ENCODE measurements at regions not wholly inside any gene's neighbourhood (a gene's known extent, or its start where the extent isn't known, plus 50 kb on each side); places are given as distances from the start of the nearest gene placed in this dataset.

DNA sequence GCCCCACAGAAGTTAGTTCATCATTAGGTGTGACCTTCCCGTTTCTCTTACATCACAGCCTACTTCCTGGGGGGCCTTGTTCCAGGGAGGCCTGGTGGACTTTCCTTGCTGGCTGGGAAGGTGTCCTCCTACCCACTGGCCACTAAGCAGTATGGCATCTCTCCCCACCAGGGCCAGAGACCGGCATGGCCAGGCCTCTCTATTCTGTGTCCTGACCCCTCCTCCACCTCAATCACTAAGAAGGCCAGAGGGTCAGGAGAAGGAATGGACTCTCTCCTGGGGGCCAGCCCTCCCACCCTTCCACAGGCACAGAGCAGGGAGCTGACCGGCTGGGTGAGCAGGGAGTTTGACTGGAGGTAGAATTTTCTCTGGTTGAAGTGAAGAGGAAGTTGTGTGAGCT, 81.9 kb downstream of the PJA1 start:
- no peak for DNase-seq

DNA sequence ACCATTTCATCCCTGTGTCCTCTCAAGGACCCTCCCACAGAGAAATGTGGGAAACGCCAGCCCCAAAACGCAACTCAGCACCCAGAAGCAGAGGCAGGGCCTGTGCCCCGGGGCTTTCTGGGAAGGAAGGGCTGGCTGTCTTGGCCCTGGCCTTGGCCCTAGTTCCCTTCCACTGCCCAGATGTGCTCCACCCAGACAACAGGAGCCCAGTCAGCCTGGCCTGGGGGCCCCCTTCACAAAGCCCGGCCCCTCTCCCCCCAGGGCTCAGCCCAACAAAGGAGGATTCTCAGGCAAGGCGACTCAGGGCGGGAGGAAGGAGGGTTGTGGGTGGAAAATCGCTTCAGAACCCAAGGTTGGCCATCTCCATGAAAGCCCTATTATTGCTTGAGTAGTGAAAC, 82.5 kb downstream of the PJA1 start:
- DNase-seq = no peak

DNA sequence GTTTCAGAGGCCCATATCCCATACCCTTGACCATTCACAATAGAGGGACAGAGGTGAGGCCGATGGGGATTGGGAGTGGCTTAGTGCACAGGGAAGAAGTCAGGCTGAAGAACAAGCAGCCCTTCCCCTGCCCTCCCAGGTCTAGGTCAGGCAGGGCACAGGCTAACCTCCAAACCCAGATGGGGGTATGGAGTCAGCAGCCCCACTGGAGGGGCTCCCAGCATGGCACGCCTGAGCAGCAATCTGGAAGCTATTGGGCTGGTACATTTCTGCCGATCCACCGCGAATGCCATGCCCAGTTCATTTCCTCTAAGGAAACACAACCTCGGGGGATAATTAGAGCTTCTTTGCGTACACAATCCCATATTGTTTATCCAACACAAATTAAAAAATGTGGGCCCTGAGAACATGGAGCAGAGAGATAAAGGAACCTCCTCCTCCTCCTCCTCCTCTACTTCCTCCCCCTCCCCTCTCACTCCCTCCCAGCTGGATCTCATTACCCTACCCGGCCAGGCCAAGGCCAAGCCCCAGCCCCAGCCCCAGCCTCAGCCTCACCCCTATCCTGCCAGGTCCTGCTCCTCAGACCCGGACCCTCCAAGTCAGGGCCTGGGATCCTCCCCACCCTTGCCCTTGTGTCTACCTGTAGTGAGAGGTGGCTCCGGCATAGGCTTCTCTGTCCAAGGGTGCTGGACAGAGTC, 83.0 kb downstream of the PJA1 start:
- no peak for DNase-seq

DNA sequence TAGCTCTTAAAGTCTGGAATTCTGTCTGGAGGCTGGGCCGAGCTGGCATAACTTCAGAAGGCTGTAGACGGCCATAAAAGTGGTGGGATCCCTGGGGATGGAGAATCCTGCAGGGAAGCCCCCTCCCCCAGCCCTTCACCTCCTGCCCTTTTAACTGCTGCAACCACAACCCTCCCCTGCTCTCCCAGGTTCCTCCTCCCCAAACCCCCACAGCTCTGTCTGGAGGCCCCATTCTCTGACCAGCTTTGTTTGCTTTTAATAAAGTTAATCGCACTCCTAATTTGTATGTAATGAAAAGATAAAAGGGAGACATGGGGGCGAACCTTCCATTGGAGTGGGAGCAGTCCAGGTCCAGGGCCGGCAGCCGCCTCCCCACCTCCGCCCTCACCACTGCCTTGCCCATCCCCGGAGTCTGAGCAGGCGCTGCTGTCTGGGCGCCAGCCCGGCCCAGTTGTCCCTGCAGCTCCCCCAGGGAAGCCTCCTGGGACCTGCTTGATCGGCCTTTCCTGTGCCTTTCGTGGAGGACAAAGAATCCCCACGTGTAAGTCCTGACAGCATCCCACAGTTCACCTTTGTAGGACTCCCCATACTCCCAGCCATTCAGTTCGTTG, 84.3 kb downstream of the PJA1 start:
- DNase-seq = no peak

DNA sequence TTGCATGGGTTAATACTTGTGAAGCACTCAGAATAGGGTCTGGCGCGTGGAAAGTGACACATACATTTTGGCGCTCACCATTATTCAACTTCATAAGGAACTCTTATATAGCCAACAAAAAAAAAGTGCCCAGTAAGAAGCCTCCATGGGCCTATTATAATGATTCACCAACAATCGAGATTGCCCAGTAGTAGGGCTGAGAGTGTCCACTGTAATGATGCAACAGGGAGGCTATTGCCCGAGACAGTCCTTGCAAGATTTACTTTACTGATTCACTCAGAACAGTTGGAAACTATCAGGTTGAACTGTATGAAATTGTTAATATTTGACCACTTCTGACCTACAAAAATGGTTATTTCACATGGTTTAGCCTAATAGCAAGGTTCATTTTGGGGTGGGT, 86.0 kb downstream of the PJA1 start:
- DNase-seq = no peak

DNA sequence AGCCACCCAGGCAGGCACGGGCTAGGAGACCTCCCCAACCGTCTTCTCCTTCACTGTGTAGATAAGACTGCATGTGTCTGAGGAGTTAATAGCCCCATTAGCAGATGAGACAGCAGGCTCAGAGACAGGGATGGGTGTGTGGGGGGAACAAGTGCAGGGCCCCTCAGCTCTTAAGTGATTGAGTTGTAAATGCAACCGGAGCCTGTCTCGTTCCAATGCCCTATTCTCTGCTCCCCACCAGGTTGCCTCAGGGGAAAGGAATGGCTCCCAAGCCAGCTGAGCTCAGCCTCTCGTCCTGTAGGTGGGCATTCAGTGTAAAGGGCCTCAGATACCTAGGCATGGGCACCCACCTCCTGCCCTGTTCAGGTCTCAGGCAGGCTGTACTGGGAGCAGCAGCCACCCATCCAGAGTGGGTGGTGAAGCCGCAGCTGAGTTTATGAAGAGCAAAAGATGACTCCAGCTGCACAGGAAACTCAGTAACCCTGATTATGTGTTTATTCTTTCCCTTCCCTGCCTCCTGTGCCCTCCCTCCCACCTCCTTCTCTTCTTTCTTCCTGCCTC, 87.3 kb downstream of the PJA1 start:
- DNase-seq = no peak

DNA sequence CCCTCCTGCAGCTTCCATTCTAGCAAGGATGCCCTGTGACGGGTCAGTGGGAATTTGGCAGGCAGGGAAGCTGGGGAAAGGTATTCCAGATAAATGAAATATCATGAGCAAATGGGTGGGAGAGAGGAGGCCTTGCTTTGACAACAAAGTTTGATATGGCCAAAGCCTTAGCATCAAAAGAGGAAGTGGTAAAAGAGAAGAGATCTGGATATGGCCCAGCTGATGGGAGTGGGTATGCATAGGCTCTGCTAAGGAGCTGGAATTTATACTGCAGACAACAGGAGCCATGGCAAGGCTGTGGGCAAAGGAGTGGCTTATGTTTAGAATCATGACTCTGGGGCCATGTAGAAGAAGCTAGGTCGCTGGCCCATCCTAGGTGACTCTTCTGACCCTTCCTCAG, 89.2 kb downstream of the PJA1 start:
- DNase-seq = no peak

DNA sequence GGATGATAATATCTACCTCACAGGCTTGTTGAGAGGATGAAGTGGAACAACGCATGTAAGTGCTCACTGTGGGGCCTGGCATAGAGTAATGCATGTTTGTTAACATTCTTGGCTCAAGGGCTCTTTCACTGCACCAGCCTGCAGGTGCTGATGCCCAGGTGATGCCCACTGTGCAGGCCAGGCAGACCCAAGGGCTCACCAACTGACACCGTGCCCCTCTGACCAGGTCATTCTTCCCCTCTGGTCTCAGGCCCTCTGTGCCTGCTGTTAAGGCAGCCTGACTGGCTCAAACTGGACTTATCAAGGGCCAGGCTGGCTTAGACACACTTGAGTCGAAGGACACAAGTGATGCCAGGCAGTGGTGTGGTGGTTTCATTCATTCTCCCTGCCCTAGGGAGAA, 90.5 kb downstream of the PJA1 start:
- DNase-seq = no peak

DNA sequence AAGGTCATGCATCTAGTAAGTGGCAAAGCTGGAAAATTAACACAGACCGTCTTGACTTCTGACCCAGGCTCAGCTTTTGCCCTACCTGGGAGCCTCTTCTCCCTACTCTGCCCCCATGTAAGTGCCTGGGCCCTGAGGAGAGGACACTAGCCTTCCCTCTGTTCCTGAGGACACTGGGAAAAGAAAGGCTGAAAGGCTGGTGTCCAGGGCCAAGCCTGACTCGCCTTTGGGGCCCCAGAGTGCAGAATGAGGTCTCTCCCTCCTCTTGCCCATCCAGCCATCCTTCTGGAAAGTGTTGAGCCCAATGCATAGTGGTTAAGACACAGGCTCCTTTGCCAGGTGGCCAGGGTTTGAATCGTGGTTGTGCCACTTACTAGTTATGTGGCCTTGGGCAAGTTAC, 91.5 kb downstream of the PJA1 start:
- no peak for DNase-seq

DNA sequence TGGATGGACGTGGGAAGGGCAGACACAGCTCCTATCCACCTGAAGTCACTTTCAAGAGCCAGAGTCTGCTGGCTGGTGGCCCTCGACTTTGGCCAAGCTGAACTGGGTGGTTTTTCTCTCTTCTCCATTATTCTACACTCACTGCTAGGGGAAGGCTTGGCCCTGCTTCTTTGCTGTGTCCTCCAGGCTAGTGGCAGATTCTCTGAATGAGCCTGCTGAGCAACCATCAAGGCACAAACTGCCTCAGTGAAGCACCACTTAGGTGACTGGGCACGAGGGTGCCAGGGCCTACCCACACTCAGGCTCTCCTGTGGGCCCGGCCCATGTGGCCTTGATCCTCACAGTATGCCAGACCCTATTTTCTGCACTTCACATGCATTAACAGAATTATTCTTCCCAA, 92.0 kb downstream of the PJA1 start:
- no peak for DNase-seq

DNA sequence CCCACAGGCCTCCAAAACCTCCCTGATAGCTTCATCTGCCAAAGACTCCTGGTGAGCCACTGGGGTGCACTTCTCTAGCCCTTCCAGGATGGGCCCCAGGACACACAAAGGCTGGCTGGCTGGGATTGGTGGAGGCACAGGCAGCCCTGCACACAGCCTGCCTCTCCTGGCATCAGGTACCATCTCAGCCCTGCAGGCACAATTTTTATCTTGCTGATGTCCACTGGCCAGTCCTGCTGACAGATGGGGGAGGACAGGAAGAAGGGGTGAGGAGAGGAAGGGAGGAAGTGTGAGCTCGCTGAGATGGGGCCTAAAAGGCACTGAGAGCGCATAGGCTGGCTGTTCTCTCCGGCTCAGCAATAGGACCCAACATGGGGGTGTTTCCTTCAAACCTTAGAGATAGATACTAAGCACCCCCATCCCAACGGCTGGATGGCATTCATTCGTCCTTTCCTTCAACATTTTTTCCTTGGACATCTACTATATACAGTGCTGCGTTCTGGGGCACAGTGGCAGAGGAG, 92.7 kb downstream of the PJA1 start:
- DNase-seq = no peak

DNA sequence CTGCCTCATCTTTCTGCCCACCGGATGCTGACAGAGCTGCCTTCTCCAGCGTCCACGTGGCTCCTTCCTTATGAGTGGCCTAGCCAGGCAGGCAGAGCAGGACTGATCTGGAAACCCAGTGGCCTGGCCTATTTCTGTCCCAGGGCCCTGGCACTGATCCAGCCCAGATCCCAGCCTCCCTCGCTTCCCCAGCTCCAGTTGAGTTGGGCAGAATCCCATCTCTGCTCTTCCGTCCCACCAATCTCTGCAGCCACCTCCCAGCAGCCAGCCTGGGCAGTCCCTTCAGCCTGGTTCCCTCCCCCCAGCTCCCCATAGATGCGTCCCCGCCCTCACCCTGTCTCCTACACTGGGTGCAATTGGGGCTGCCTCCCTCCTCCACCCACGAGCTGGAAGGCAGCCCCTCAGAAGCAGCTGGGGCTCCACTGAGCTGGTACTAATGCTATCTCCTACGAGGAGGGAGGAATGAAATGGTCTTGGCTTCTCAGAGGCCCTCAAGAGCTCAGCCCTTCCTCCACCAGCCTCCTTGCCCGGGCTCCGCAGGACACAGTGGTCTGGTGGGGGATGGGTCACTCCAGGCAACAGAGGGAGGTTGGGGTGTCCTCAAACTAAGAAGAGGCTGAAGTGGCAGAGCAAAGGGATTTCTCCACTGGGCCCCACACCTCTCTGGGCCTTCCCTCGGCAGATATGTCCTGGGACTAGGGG, 94.2 kb downstream of the PJA1 start:
- DNase-seq = no peak

DNA sequence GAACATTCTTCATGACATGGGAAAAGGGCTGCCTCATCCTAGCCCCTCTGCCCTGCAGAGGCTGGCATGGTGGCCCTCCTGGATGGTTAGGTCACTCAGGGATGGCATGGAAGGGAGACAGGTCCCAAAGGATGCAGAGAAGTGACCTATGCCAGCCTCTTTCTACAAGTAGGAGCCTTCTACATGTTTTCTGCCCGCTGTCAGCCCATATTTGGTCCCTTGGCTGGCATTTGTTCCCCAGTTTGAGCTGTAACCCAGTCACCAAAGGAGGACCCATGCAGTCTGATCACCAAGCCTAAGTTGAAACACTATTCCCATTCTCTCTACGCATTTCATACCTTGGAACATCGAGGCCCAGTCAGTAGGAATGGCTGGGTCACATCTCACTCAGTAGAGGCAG, 95.4 kb downstream of the PJA1 start:
- no peak for DNase-seq

DNA sequence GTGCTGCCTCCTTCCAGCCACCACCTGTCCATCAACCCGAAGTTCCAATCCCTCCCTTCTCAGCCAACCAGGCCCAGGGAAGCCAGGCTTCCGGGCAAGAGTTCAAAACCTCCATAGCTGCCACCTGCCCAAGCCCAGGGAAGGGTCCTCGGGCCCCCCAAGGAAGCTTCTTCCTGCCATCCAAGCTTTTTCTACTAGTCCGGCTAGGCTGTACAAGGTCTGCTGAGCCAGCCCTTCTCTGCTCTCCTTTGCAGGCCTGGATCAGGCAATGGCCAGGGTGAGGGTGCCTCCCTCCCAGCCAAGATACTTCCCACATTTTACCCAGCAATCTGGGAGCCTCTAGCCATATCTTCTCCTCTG, 96.2 kb downstream of the PJA1 start:
- no peak for DNase-seq

DNA sequence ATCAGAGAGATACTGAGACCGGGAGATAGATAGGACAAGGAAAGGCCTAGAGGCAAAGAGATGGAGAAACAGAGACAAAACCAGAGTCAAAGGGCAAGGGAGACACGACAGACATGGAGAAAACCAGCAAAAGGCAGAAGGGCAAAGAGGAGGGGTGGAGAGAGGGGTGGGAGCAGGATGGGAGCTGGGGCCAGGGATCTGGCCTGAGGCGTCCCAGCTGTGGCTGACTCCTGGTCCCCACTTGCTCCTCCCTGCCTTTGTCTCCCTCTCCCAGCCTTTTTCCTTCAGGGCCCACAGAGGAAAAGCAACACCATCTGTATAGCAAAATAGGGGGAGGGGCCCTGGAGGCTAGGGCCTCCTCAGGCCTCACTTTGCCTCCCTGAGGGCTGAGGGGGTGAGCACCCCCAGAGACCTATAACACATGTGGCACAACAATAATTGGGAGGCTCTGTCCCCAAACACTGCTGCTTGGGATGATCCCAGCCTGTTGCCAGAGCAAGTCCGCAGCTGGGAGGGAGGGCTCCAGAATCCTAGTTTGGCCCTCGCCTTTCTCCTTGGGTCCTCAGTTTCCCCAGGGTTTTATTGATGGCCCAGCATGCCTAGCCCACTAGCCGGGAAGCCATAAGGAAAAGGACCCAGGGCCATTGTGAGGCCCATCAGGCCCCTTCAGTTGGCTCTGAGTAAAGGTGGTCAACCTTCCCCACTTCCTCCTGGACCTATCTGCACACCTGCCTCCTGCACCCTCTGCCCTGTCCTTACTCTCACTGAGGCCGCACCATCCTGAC, 96.8 kb downstream of the PJA1 start:
- no peak for DNase-seq

DNA sequence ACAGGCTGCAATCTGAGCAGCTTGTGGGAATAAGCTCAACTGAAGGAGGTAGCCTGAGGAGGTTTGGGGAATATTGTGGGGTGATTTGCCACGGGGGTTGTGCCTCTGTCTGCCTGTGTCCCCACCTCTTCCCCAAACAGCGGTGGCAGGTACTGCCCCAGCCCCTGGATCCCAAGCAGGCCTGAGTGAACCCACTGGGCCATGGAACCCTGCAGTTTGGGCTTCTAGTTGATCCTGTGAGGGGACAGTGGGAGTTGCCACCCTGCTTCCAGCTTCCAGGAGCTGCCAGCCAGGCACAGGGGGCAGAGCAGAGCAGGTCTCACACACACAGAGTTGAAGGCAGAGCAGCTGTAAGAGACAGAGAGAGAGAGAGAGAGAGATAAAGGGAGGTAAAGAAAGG, 97.4 kb downstream of the PJA1 start:
- DNase-seq = no peak

DNA sequence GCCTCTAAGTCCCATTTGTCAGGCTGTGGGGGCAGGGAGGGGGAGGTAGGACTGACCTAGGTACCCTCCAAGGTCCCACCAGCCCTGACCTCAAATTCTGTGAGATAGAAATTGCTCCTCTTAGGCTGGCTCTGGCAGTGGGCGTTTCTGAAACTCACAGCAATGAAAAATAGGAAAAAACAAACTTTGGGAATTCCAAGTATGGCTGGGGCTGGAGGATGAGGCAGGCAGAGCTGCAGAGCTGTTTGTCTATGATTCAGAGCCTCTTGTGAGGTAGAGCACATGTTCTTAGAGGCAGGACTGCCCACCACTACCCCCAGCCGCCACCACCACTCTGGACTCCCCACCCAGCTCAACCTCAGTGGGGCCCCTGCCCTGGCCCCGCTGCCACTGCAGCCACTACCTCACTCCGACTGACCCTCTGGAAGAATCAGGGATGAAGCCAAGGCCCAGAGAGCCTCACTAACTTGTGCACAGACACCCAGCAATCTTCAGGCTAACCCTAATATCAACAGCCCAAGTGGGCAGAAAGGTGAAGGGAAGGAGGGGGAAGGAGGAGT, 98.2 kb downstream of the PJA1 start:
- DNase-seq = no peak

DNA sequence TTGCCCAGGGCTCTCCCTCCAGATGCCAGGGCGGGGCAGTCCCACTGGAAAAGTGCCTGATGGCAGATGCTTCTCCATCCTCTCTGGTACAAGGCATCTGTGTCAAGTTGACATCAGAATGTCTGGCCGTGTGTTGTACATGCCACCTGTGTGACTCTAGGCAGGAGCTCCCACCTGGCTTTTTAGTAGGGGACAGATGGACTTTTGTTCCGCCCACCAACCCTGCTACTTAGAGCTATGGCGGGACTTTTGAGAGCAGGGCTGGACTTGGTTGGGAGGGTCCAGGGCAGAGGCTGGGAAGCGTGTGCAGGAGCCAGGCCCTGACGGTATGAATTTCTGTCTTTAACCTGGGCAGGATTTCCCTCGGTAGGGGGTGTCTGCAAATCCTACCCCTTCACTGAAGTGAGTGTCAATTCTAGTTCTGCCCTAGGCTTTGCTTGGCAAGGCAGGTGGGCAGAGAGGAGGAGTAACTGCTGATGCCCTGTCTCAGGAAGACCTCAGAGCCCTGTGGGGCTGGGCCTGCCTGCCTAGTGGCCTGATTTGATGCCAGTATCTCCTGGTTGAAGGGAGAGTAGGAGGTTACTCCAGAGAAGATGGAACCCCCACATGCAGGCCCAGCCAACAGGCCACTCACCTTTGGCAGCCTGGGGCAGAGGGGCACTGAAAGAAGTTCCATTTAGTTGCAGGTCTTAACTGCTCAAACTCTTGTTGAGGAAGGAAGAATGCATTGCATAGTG, 99.1 kb downstream of the PJA1 start:
- no peak for DNase-seq

DNA sequence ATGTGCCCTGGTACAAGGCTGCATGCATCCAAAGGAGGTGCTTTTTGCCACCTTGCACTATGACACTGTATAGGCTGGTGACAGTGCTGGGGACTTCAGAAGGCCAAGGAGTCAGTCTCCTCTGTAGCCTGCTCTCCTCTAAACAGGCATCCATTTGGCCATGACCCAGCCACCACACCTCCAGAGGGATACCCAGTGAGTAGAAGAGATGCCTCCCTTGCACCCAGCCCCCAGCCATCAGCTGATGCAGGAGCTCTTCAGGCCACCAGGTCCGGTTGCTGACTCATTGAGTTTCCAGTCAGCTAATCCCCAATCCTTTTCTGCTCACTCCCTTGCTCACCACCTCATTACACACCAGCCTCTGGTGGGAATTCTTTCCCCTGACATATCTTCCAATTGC, 99.8 kb downstream of the PJA1 start:
- no peak for DNase-seq

DNA sequence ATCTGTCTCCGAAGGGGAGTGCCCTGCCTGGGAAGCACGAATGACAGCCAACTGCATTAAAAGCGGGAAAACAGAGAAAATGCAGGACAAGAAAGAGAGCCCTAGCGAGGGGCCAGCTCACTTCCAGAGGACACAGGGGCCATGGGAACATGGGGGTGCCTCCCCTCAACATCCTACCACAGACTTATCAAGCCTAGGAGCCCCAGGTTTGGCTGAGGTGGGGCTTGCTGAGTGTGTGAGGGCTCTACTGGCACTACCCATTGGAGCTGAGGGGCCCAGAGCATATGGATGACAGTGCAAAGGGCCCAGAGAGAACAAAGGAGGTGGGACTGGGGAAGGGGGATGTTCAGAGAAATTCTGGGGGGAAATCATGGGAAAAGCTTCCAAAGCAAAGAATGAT, 101.8 kb downstream of the PJA1 start:
- no peak for DNase-seq

DNA sequence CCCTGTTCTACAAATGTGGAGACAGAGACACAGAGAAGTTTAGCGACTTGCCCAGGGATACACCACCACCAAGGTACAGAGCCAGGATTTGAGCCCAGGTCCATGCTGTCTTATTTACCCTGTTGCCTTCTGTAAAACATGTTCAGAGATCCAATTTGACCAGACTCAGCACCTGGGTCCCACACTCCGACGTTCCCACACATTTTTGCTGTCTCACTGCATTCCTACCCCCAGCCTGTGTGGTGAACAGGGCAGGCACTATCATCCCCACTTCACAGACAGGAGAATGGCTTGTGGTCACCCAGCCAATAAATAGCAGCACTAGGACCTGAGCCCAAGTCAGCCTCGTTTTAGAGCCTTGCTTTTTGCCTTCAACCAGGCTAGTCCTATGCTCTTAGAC, 102.8 kb downstream of the PJA1 start:
- no peak for DNase-seq

Data from T-helper 1 cell (primary cell).